H1 (cell line): ENCODE measurements at regions not wholly inside any gene's neighbourhood (a gene's known extent, or its start where the extent isn't known, plus 50 kb on each side); places are given as distances from the start of the nearest gene placed in this dataset.

Experiments used
- CTCF ChIA-PET: fragments of 300-600 bp; sonication (Branson Sonifier 250); formaldehyde crosslinking; loops from one replicate; lab custom pipeline; 2021; ENCODE audit not compliant: partially characterized antibody; lab: Charles Lee
- POLR2A ChIA-PET: fragments of 300-600 bp; sonication (Branson Sonifier 250); formaldehyde crosslinking; loops from one replicate; lab custom pipeline; 2021; ENCODE audit warnings: inconsistent platforms; ENCODE audit not compliant: partially characterized antibody; lab: Charles Lee
- DNase-seq, 2 experiments: peaks; one replicate each; pipeline versions ENCODE4 v3.0.0 to v3.0.0-alpha.2; 2010 to 2022; ENCODE audit warnings: low spot score in 2 of 2, low read depth in 1 of 2, mixed read lengths in 1 of 2
- FAIRE-seq: peaks from 2 replicates; lab custom pipeline; 2011; peaks lifted over from hg19 to GRCh38; lab: Jason Lieb, UNC
- H2AFZ ChIP-seq: 2 replicates; pipeline ENCODE4 v1.8.1; 2012; ENCODE audit warnings: low read length, inconsistent platforms
- H2AK5ac ChIP-seq: 2 replicates; pipeline ENCODE4 v1.6.1; 2013; ENCODE audit warnings: low read depth, low read length
- H2BK120ac ChIP-seq: replicated peaks from 2 replicates; pipeline ENCODE3; 2013; ENCODE audit warnings: low read depth, low read length, inconsistent platforms
- H2BK12ac ChIP-seq: 2 replicates; pipeline ENCODE4 v1.6.1; 2013; ENCODE audit warnings: low read depth, low read length
- H2BK15ac ChIP-seq: 2 replicates; pipeline ENCODE4 v1.6.1; 2013; ENCODE audit warnings: low read length
- H2BK20ac ChIP-seq: 2 replicates; pipeline ENCODE4 v1.6.1; 2013; ENCODE audit warnings: low read length
- H2BK5ac ChIP-seq: 2 replicates; pipeline ENCODE4 v1.6.1; 2013; ENCODE audit warnings: low read depth, low read length
- H3K14ac ChIP-seq: 2 replicates; pipeline ENCODE4 v1.6.1; 2013; ENCODE audit warnings: inconsistent platforms; ENCODE audit not compliant: insufficient read length
- H3K18ac ChIP-seq: 2 replicates; pipeline ENCODE4 v1.6.1; 2013; ENCODE audit warnings: low read length; ENCODE audit errors: extremely low read depth
- H3K23ac ChIP-seq: 2 replicates; pipeline ENCODE4 v1.6.1; 2013; ENCODE audit warnings: inconsistent platforms; ENCODE audit not compliant: insufficient read length
- H3K23me2 ChIP-seq: 2 replicates; pipeline ENCODE4 v1.6.1; 2013; ENCODE audit warnings: low read depth, low read length
- H3K27ac ChIP-seq: 2 replicates; pipeline ENCODE4 v1.6.1; 2011; ENCODE audit warnings: low read depth, low read length, inconsistent platforms
- H3K27me3 ChIP-seq, 4 experiments: replicated peaks in 1 of 4; 1 replicate in 1 of 4; 2 replicates in 3 of 4; pipeline versions ENCODE4 v1.6.1 to v1.8.1; 2011 to 2013; ENCODE audit warnings: low read length in 3 of 4, mild to moderate bottlenecking in 3 of 4, inconsistent platforms in 2 of 4, mixed read lengths in 2 of 4, moderate library complexity in 1 of 4; ENCODE audit not compliant: control insufficient read depth in 3 of 4, insufficient read depth in 3 of 4; ENCODE audit errors: extremely low read depth in 1 of 4
- H3K36me3 ChIP-seq, 4 experiments: 2 replicates each; pipeline versions ENCODE4 v1.6.1 to v1.8.1; 2011 to 2013; ENCODE audit warnings: mild to moderate bottlenecking in 4 of 4, low read length in 3 of 4, moderate library complexity in 2 of 4, control low read depth in 1 of 4, inconsistent platforms in 1 of 4; ENCODE audit not compliant: insufficient read depth in 4 of 4, control insufficient read depth in 2 of 4
- H3K4ac ChIP-seq: replicated peaks from 2 replicates; pipeline ENCODE3; 2013; ENCODE audit warnings: low read length, low read depth, mixed read lengths, inconsistent platforms; ENCODE audit not compliant: insufficient read length
- H3K4me1 ChIP-seq, 4 experiments: replicated peaks in 1 of 4; 1 replicate in 1 of 4; 2 replicates in 3 of 4; pipeline versions ENCODE4 v1.6.1 to v1.8.1; 2011 to 2013; ENCODE audit warnings: low read length in 3 of 4, inconsistent platforms in 2 of 4, mixed read lengths in 1 of 4; ENCODE audit not compliant: insufficient read depth in 4 of 4, control insufficient read depth in 3 of 4
- H3K4me2 ChIP-seq, 2 experiments: 2 replicates each; pipeline versions ENCODE4 v1.6.1 to v1.8.1; 2011 to 2013; ENCODE audit warnings: low read depth in 2 of 2, low read length in 2 of 2, control low read depth in 1 of 2, inconsistent platforms in 1 of 2, mild to moderate bottlenecking in 1 of 2; ENCODE audit not compliant: insufficient read depth in 1 of 2
- H3K4me3 ChIP-seq, 4 experiments: fragments of 200-600, 300-600 bp in 1 of 4; sonication (generic), shearing (Covaris generic), sonication (Bioruptor Twin) in 1 of 4; 2 replicates each; pipeline versions ENCODE4 v1.5.1 to v1.8.1; 2011 to 2016; ENCODE audit warnings: low read length in 4 of 4, low read depth in 3 of 4, control low read depth in 2 of 4, inconsistent platforms in 2 of 4, mild to moderate bottlenecking in 2 of 4, mixed read lengths in 1 of 4, moderate library complexity in 1 of 4; ENCODE audit not compliant: insufficient read depth in 2 of 4; ENCODE audit errors: extremely low read depth in 1 of 4
- H3K56ac ChIP-seq: replicated peaks from 2 replicates; pipeline ENCODE3; 2013; ENCODE audit warnings: low read depth, mild to moderate bottlenecking, mixed read lengths, low read length, inconsistent platforms; ENCODE audit not compliant: insufficient read length
- H3K79me1 ChIP-seq: 2 replicates; pipeline ENCODE4 v1.6.1; 2013; ENCODE audit warnings: low read depth, low read length, control low read depth
- H3K79me2 ChIP-seq, 2 experiments: 2 replicates each; pipeline versions ENCODE4 v1.6.1 to v1.8.1; 2012 to 2013; ENCODE audit warnings: low read length in 2 of 2, mild to moderate bottlenecking in 2 of 2, inconsistent platforms in 1 of 2; ENCODE audit not compliant: insufficient read depth in 2 of 2, control insufficient read depth in 1 of 2
- H3K9ac ChIP-seq, 4 experiments: replicated peaks in 1 of 4; 1 replicate in 1 of 4; 2 replicates in 3 of 4; pipeline versions ENCODE4 v1.6.1 to v1.8.1; 2011 to 2013; ENCODE audit warnings: low read depth in 3 of 4, low read length in 3 of 4, control low read depth in 2 of 4, mild to moderate bottlenecking in 2 of 4, moderate library complexity in 2 of 4, inconsistent platforms in 1 of 4; ENCODE audit errors: extremely low read depth in 1 of 4
- H3K9me3 ChIP-seq, 2 experiments: 2 replicates each; pipeline versions ENCODE4 v1.6.1 to v1.8.1; 2012 to 2013; ENCODE audit warnings: mild to moderate bottlenecking in 2 of 2, moderate library complexity in 2 of 2, control low read depth in 1 of 2, inconsistent platforms in 1 of 2, low read depth in 1 of 2, low read length in 1 of 2, mixed read lengths in 1 of 2; ENCODE audit not compliant: insufficient read depth in 2 of 2
- H4K20me1 ChIP-seq, 2 experiments: replicated peaks in 1 of 2; 2 replicates each; pipeline versions ENCODE3 to v1.8.1; 2011 to 2013; ENCODE audit warnings: inconsistent platforms in 2 of 2, low read length in 2 of 2, mild to moderate bottlenecking in 1 of 2; ENCODE audit not compliant: insufficient read depth in 2 of 2, control insufficient read depth in 1 of 2
- H4K5ac ChIP-seq: 2 replicates; pipeline ENCODE4 v1.6.1; 2013; ENCODE audit warnings: low read length, low read depth, mixed read lengths, inconsistent platforms; ENCODE audit not compliant: insufficient read length
- H4K8ac ChIP-seq: 2 replicates; pipeline ENCODE4 v1.8.0; 2013; ENCODE audit warnings: mild to moderate bottlenecking, moderate library complexity, low read length, inconsistent platforms; ENCODE audit not compliant: insufficient read depth; ENCODE audit errors: extremely low read depth
- H4K91ac ChIP-seq: replicated peaks from 2 replicates; pipeline ENCODE3; 2013; ENCODE audit warnings: low read length, mixed read lengths, inconsistent platforms; ENCODE audit not compliant: insufficient read length
- BRCA1 ChIP-seq: IDR thresholded peaks from 2 replicates; pipeline ENCODE4 v1.6.1; 2012; ENCODE audit warnings: low read depth, low read length, improper control_type of control experiment
- CTBP2 ChIP-seq: IDR thresholded peaks from 2 replicates; pipeline ENCODE4 v1.7.0; 2011; ENCODE audit warnings: borderline replicate concordance, mild to moderate bottlenecking, moderate library complexity, mixed read lengths, low read length; ENCODE audit not compliant: insufficient read depth, insufficient read length
- GABPA ChIP-seq: IDR thresholded peaks from 2 replicates; pipeline ENCODE4 v1.6.1; 2011; ENCODE audit warnings: mild to moderate bottlenecking, low read length, moderate library complexity, borderline replicate concordance; ENCODE audit not compliant: insufficient read depth
- HDAC2 ChIP-seq, 2 experiments: fragments of 300-600 bp in 1 of 2; sonication (generic) in 1 of 2; IDR thresholded peaks; 2 replicates each; pipeline ENCODE4 v1.6.1; 2011 to 2012; ENCODE audit warnings: low read depth in 2 of 2, low read length in 2 of 2, mild to moderate bottlenecking in 2 of 2, moderate library complexity in 2 of 2, borderline replicate concordance in 1 of 2, inconsistent platforms in 1 of 2
- HDAC6 ChIP-seq: IDR thresholded peaks from one replicate; pipeline ENCODE4 v1.7.1; 2012; ENCODE audit warnings: low read depth, mild to moderate bottlenecking, inconsistent platforms, low read length, moderate library complexity
- JUND ChIP-seq: IDR thresholded peaks from 2 replicates; pipeline ENCODE4 v1.6.1; 2011; ENCODE audit warnings: mild to moderate bottlenecking, improper control_type of control experiment, low read length
- POLR2A ChIP-seq, 2 experiments: IDR thresholded peaks; 1 replicate in 1 of 2; 2 replicates in 1 of 2; pipeline ENCODE4 v1.6.1; 2011; ENCODE audit warnings: low read depth in 2 of 2, low read length in 2 of 2, mild to moderate bottlenecking in 2 of 2; ENCODE audit errors: control extremely low read depth in 1 of 2
- SIX5 ChIP-seq: IDR thresholded peaks from 2 replicates; pipeline ENCODE4 v1.6.1; 2011; ENCODE audit warnings: mild to moderate bottlenecking, low read depth, low read length
- SRF ChIP-seq: IDR thresholded peaks from 2 replicates; pipeline ENCODE4 v1.6.1; 2011; ENCODE audit warnings: mild to moderate bottlenecking, low read depth, low read length, moderate library complexity
- TAF7 ChIP-seq: optimal IDR thresholded peaks from 2 replicates; pipeline ENCODE3; 2011; ENCODE audit warnings: low read depth, mild to moderate bottlenecking, inconsistent platforms, low read length, moderate library complexity, borderline replicate concordance
- TBP ChIP-seq: IDR thresholded peaks from 2 replicates; pipeline ENCODE4 v1.6.1; 2011; ENCODE audit warnings: low read depth, low read length, improper control_type of control experiment
- TEAD4 ChIP-seq: IDR thresholded peaks from 2 replicates; pipeline ENCODE4 v1.6.1; 2012; ENCODE audit warnings: low read depth, low read length, inconsistent platforms, mixed read lengths
- ZNF274 ChIP-seq: IDR thresholded peaks from 2 replicates; pipeline ENCODE4 v1.7.0; 2012; ENCODE audit warnings: low read length, borderline replicate concordance; ENCODE audit errors: extremely low read depth
- WGBS, 2 experiments: shearing (Covaris generic) in 1 of 2; methylation state at CpG; one replicate each; pipeline versions ENCODE4 v1.1.6 to v1.1.7; 2013 to 2015; ENCODE audit warnings: low lambda C conversion rate in 2 of 2, mixed read lengths in 2 of 2, inconsistent platforms in 1 of 2, low coverage in 1 of 2, missing lambda C conversion rate in 1 of 2; ENCODE audit not compliant: insufficient replicate concordance in 2 of 2, insufficient coverage in 1 of 2, insufficient read length in 1 of 2; ENCODE audit errors: extremely low coverage in 1 of 2, missing lambda C conversion rate in 1 of 2; 5-methylcytosine and 5-hydroxymethylcytosine counted together
- TF ChIP-seq, protein P1 (sequence below): IDR thresholded peaks from 2 replicates; pipeline ENCODE4 v1.6.1; 2011; ENCODE audit warnings: low read depth, mild to moderate bottlenecking, low read length; ENCODE audit not compliant: insufficient read depth

DNA sequence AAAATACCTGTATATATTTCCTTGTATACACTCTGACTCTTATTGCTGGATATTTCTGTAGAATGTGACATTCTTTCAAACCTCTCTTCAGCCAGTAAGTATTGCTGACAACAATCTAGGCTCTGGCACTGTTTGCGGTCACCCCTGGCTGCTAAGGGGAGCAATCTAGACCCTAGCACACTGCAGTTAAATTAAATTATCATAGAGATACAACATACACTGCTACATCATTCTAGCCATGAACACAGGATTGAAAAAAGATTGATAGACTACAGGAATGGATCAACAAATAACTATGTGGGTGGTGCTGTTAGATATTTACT lies 108.7 kb upstream of the MEIS2 start:
- Histone ChIP-seq H3K79me1 (no peaks in the 10 kb centered on the region), H2BK20ac (no peak overlapping the region), H3K23ac (no peak overlapping the region), H4K5ac (no peak overlapping the region), H4K8ac (no peak overlapping the region), H2BK12ac (no peak overlapping the region), H3K4me1 (no peaks in the 10 kb centered on the region), H2AK5ac (no peak overlapping the region), H3K36me3 (no peaks in the 10 kb centered on the region), H3K27ac (no peak overlapping the region), H3K4ac (no peak overlapping the region), H4K91ac (no peak overlapping the region), H2AFZ (no peak overlapping the region), H3K27me3 (no peaks in the 10 kb centered on the region), H3K4me2 (no peak overlapping the region), H3K9ac (no peak overlapping the region), H2BK15ac (no peak overlapping the region), H3K4me3 (no peak overlapping the region), H3K79me2 (no peaks in the 10 kb centered on the region), H2BK120ac (no peak overlapping the region), H3K56ac (no peak overlapping the region), H3K14ac (no peak overlapping the region), H4K20me1 (no peaks in the 10 kb centered on the region), H3K18ac (no peak overlapping the region), H2BK5ac (no peak overlapping the region), H3K9me3 (no peaks in the 10 kb centered on the region), H3K23me2 (no peaks in the 10 kb centered on the region)
- DNase-seq (no peak), FAIRE-seq (no peak)
- ChIA-PET POLR2A (no interaction called here), CTCF (no interaction called here)
- WGBS, 2 experiments = 95% methylated on average over 1 of the region's 1 CpG; no CpG with 5 or more reads in 1 of the 2 experiments
- no peak for TF ChIP-seq SRF
- no peak for TF ChIP-seq SIX5
- TF ChIP-seq, protein P1, sequence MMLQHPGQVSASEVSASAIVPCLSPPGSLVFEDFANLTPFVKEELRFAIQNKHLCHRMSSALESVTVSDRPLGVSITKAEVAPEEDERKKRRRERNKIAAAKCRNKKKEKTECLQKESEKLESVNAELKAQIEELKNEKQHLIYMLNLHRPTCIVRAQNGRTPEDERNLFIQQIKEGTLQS = no peak
- no peak for TF ChIP-seq TEAD4
- TF ChIP-seq ZNF274 = no peak
- no peak for TF ChIP-seq POLR2A (IDR thresholded peaks at IDR 0.05; ENCODE audit: control extremely low read depth in 1 of 2, low read depth in 2 of 2, low read length in 2 of 2)
- no peak for TF ChIP-seq GABPA
- TF ChIP-seq TAF7 = no peak
- no peak for TF ChIP-seq HDAC2 (IDR thresholded peaks at IDR 0.05; ENCODE audit: borderline replicate concordance in 1 of 2, low read depth in 2 of 2, low read length in 2 of 2)
- TF ChIP-seq HDAC6 = no peak
- TF ChIP-seq TBP = no peak
- no peak for TF ChIP-seq BRCA1
- TF ChIP-seq JUND = no peak
- TF ChIP-seq CTBP2 = no peak
